Osteoblast (primary cell): ENCODE measurements at regions not wholly inside any gene's neighbourhood (a gene's known extent, or its start where the extent isn't known, plus 50 kb on each side); places are given as distances from the start of the nearest gene placed in this dataset.

Source experiments
- DNase-seq: peaks from one replicate; pipeline ENCODE4 v3.0.0; 2011; ENCODE audit warnings: low spot score, mixed read lengths; ENCODE audit not compliant: insufficient read length; ENCODE audit errors: missing footprints
- H2AFZ ChIP-seq: 2 replicates; pipeline ENCODE4 v1.6.0; 2011; ENCODE audit warnings: mild to moderate bottlenecking, low read length
- H3K27ac ChIP-seq: 2 replicates; pipeline ENCODE4 v1.5.1; 2011; ENCODE audit warnings: mild to moderate bottlenecking, low read depth, low read length, moderate library complexity
- H3K27me3 ChIP-seq: 2 replicates; pipeline ENCODE4 v1.6.0; 2012; ENCODE audit warnings: mild to moderate bottlenecking, control low read depth, inconsistent platforms, low read length, moderate library complexity; ENCODE audit not compliant: insufficient read depth
- H3K36me3 ChIP-seq: 2 replicates; pipeline ENCODE4 v1.5.1; 2011; ENCODE audit warnings: mild to moderate bottlenecking, low read length, control low read depth, moderate library complexity; ENCODE audit not compliant: insufficient read depth
- H3K4me1 ChIP-seq: 2 replicates; pipeline ENCODE4 v1.5.1; 2011; ENCODE audit warnings: mild to moderate bottlenecking, low read length, control low read depth, moderate library complexity; ENCODE audit not compliant: insufficient read depth
- H3K4me2 ChIP-seq: 2 replicates; pipeline ENCODE4 v1.6.0; 2011; ENCODE audit warnings: mild to moderate bottlenecking, low read length; ENCODE audit not compliant: insufficient read depth
- H3K4me3 ChIP-seq: fragments of 200-600 bp; sonication (generic); 3 replicates; pipeline ENCODE4 v1.5.1; 2012; ENCODE audit warnings: mild to moderate bottlenecking, low read length, inconsistent platforms; ENCODE audit not compliant: insufficient read depth
- H3K79me2 ChIP-seq: 2 replicates; pipeline ENCODE4 v1.6.0; 2012; ENCODE audit warnings: mild to moderate bottlenecking, low read length, control low read depth, inconsistent platforms; ENCODE audit not compliant: insufficient read depth
- H3K9me3 ChIP-seq: 2 replicates; pipeline ENCODE4 v1.5.1; 2011; ENCODE audit warnings: low read depth, low read length, control low read depth
- H4K20me1 ChIP-seq: 2 replicates; pipeline ENCODE4 v1.6.0; 2012; ENCODE audit warnings: mild to moderate bottlenecking, low read length, control low read depth; ENCODE audit not compliant: insufficient read depth
- CTCF ChIP-seq: IDR thresholded peaks from 2 replicates; pipeline ENCODE4 v1.5.1; 2011; ENCODE audit warnings: mild to moderate bottlenecking, low read depth, low read length, moderate library complexity; ENCODE audit errors: extremely low read depth

GRCh38 chr3:56864918-56865524, 63.3 kb upstream of the ARHGEF3 start:
- no peak for DNase-seq
- no peak for TF ChIP-seq CTCF
- H2AFZ ChIP-seq = no peak overlapping the region
- no peak overlapping the region for H3K27ac ChIP-seq
- H3K4me3 ChIP-seq = no peak overlapping the region
- peaks cover 4% of the 10 kb centered on the region for H3K27me3 ChIP-seq
- H3K79me2 ChIP-seq = no peaks in the 10 kb centered on the region
- peaks cover 11% of the 10 kb centered on the region for H3K4me1 ChIP-seq
- H3K4me2 ChIP-seq = no peak overlapping the region
- no peaks in the 10 kb centered on the region for H3K9me3 ChIP-seq
- no peaks in the 10 kb centered on the region for H4K20me1 ChIP-seq
- no peaks in the 10 kb centered on the region for H3K36me3 ChIP-seq

GRCh38 chr3:56864090-56864489, 62.3 kb upstream of the ARHGEF3 start:
- Histone ChIP-seq H4K20me1 (no peaks in the 10 kb centered on the region), H3K9me3 (no peaks in the 10 kb centered on the region), H3K36me3 (no peaks in the 10 kb centered on the region), H3K4me2 (no peak overlapping the region), H3K79me2 (no peaks in the 10 kb centered on the region), H3K4me3 (no peak overlapping the region), H3K27me3 (peaks cover 4% of the 10 kb centered on the region), H2AFZ (no peak overlapping the region), H3K4me1 (peaks cover 11% of the 10 kb centered on the region), H3K27ac (no peak overlapping the region)
- DNase-seq = no peak
- no peak for TF ChIP-seq CTCF

GRCh38 chr3:56862352-56863062, 60.8 kb upstream of the ARHGEF3 start:
- no peaks in the 10 kb centered on the region for H3K79me2 ChIP-seq
- no peak overlapping the region for H2AFZ ChIP-seq
- TF ChIP-seq CTCF = no peak
- no peak overlapping the region for H3K27ac ChIP-seq
- H3K4me3 ChIP-seq = no peak overlapping the region
- H3K9me3 ChIP-seq = no peaks in the 10 kb centered on the region
- H3K4me2 ChIP-seq = peak overlapping the region; percentile 29
- H3K36me3 ChIP-seq = no peaks in the 10 kb centered on the region
- H4K20me1 ChIP-seq = no peaks in the 10 kb centered on the region
- H3K27me3 ChIP-seq = peaks cover 4% of the 10 kb centered on the region
- peak; percentile 86 for DNase-seq
- peaks cover 11% of the 10 kb centered on the region for H3K4me1 ChIP-seq

- H3K36me3 ChIP-seq = no peaks in the 10 kb centered on the region
- no peak overlapping the region for H2AFZ ChIP-seq
- H3K4me2 ChIP-seq = no peak overlapping the region
Observed at GRCh38 chr3:56861511-56861910, 59.8 kb upstream of the ARHGEF3 start.

More at GRCh38 chr3:56861511-56861910, 59.8 kb upstream of the ARHGEF3 start:
- no peak overlapping the region for H3K27ac ChIP-seq
- no peaks in the 10 kb centered on the region for H3K9me3 ChIP-seq
- no peak for DNase-seq
- no peaks in the 10 kb centered on the region for H4K20me1 ChIP-seq
- no peak overlapping the region for H3K4me3 ChIP-seq
- H3K79me2 ChIP-seq = no peaks in the 10 kb centered on the region
- no peak for TF ChIP-seq CTCF
- H3K27me3 ChIP-seq = peaks cover 4% of the 10 kb centered on the region
- peaks cover 11% of the 10 kb centered on the region for H3K4me1 ChIP-seq
